ENCODE measurements at regions not wholly inside any gene's neighbourhood (a gene's known extent, or its start where the extent isn't known, plus 50 kb on each side); places are given as distances from the start of the nearest gene placed in this dataset.

DNA sequence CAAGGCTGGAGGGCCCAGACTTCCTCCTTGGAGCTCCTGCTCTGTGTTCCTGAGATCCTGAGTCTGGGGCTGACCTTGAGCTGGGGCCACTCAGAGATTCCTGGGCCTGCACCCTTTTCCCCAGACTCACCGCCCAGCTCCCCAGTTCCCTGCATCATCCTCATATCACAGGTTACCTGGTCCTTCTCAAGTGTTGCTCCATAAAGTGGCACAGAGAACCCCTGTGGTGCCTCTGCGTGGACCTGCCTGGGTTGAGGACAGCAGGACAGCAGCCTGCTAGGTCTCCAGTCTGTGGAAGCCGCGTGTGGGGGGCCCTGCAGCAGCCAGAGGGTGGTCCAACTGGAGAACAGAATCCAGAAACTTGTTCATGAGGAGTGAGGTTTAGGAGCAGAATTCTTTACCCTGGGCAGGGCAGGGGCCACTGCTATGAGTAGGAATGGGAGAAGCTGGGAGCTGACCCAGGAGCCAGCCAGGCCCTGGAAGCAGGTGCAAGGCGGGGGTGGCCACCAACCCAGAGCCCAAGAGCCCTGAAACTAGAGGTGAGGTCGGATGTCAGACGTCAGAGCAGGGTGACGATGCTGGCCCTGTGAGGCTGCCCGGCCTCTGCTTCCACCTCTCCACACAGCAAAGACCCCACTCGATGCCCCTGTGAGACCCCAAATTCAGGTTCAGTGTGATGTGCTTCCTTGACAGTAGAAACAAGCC, 299.4 kb downstream of the TCERG1L start:
- DNase-seq (ENCODE audit: low read depth): no peak

DNA sequence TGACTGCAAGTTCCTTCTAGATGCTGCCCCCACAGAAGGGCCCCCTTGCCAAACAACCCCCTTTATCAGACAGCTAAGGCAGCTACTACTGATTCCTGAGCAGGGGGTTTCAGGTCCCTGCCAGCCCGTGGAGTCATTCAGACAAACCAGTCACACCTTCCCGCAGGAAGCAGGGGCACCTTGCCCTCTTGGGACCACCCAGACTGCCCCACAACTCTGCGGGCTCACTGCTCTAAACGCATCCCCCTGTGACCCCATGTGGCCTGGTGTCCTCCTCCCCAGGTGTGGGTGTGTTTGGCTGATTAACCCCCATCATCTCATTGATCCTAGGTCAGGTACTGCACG, 298.9 kb downstream of the TCERG1L start:
- no peak for DNase-seq (ENCODE audit: low read depth)

- no peak for DNase-seq (ENCODE audit: low read depth)
Observed at GRCh38 chr10:131013281-131013912, 298.1 kb downstream of the TCERG1L start.

- DNase-seq (ENCODE audit: low read depth): no peak
Observed at GRCh38 chr10:131014271-131014670, 297.2 kb downstream of the TCERG1L start.

DNA sequence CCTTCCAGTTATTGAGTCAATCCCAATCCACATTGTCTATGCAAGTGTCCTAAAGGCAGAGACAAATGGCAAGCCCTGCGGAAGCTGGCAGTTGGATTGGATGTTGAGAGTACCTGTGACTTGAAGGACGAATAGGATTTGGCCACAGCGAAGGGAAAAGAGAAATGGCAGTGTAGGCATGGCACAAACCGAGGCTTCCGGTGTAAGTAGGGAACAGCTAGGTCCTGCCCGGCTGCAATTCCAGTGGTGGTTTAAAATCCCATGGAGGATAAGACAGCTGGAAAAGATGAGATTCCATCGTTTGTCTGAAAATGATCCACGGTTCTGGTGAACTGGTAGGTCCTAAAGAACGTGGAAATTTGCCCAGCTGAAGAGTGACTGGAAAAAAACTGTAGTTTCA, 296.2 kb downstream of the TCERG1L start:
- no peak for DNase-seq (ENCODE audit: low read depth)

- DNase-seq (ENCODE audit: low read depth): no peak
Observed at GRCh38 chr10:131016556-131016955, 295.0 kb downstream of the TCERG1L start.

DNA sequence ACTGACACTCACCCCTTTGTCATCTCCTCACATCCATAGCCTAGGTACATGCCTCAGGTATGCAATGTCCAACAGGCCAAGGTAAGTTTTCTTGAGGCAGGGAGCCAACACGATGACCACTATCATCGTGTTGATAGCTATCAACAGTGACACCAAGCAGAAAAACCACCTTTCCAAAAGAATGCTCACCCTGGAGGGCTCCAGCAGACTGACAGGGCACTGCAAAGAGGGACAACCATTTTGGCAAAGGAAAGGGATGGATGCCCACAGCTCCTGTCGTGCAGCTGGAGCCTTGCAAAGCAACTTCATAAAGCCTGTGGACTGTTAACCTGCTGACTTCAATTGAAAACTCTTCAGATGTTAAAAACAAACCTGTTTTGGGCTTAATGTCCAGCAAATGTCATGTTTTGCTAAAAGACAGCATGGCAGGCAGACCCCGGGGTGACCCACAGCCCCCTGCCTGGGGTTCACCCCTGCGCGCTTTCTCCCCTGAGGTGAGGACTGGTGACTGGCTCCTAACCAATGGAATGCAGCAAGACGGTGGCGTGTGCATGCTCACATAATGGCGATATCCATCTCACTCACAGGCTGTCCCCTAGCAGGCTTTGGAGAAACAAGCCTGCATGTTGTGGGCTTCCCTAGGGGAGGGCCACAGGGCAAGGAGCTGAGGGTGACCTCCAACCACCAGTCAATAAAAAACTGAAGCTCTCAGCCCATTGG, 293.8 kb downstream of the TCERG1L start:
- no peak for DNase-seq (ENCODE audit: low read depth)

DNA sequence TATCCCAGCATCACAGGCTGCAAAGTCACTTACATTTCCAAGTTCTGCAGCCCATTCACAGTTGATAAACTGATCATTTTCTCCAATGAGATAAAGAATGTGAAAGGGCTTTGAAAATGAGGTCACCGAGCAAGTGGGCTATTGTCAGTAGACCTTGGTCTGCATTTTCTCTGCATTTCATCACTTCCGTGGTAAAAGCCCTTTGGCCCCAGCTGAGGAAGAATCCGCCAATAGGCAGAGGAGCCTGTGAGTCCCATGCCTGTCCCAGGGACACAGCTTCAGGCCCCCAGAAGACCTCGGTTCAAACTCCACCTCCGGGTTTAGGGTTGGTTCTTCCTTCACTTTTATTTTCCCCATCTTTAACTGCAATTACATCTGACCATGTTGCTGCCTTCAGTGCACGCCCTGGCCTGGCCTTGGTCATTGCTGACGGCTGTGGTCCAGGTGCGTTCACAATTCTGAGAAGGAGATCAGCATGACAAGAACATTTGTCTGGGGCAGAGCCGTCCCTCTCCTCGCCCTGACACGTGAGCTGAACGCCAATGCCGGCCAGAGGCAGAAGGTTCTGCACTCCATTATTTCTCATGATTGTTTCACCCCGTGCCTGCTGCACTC, 292.5 kb downstream of the TCERG1L start:
- no peak for DNase-seq (ENCODE audit: low read depth)

DNA sequence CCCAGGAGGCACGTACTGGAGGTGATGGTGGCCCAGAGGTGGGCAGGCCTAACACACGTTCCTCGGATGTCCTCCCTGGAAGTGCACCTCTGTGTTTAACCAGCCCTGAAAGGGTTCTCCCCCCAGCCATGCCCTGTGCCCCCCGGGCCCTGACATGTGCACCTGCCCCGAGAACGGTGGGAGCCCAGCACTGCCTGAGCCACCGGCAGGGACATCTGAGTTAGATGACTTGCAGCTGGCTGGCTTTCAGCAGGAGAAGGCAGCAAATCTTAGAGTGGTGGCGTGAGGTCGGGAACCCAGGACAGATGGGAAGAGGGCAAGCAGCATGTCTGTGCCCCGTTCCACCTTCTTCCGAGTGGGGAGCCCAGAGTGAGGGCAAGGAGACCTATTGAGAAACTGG, 291.8 kb downstream of the TCERG1L start:
- DNase-seq (ENCODE audit: low read depth): no peak

DNA sequence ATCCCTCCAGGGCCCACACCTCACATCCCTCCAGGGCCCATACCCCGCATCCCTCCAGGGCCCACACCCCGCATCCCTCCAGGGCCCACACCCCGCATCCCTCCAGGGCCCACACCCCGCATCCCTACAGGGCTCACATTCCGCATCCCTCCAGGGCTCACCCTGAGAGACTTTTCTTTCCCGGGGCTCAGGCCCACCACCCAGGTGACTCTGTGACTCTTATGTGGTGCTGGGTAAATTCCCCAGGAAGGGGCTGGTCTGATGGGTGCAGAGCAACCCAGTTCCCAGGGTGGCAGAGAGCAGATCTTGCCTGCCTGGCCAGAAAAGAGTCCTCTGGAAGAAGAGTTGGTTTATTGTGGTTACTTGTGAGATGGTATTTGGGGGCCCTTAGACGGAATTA, 290.7 kb downstream of the TCERG1L start:
- DNase-seq (ENCODE audit: low read depth): no peak

DNA sequence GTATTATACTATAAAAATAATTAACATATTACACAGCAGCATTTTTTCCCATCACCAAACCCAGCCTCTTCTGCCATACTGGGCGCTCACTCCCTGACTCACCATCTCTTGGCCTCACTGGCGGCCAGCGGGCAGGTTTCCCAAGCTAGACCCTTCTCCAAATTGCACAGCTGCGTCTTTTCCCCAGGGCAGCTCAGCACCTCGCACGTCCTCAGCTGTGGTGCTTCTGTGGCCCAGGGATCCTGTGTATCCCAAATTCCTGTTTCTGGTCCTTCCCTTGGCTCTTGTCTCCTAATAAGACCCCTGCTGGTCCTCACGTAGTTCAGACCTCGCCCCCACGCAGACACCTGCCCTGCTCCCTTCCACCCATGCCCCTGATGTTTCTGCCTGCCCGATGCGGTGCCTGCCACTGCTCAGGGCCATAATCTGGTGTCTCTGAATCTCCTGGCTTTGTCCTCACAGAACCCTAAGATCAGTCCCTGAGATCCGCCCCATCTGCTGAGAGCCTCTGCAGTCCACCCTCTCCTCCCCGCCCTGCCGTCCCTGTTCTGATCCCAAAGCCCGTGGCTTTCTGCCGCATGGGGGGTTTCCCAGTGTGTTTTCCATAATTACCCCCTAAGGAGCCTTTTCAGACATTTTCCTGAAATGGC, 290.1 kb downstream of the TCERG1L start:
- DNase-seq (ENCODE audit: low read depth): no peak

- DNase-seq (ENCODE audit: low read depth): no peak
Observed at GRCh38 chr10:131021969-131022368, 289.6 kb downstream of the TCERG1L start.

GRCh38 chr10:131022369-131022768, 289.2 kb downstream of the TCERG1L start:
- DNase-seq (ENCODE audit: low read depth): no peak

- no peak for DNase-seq (ENCODE audit: low read depth)
Observed at GRCh38 chr10:131022981-131023380, 288.5 kb downstream of the TCERG1L start.

DNA sequence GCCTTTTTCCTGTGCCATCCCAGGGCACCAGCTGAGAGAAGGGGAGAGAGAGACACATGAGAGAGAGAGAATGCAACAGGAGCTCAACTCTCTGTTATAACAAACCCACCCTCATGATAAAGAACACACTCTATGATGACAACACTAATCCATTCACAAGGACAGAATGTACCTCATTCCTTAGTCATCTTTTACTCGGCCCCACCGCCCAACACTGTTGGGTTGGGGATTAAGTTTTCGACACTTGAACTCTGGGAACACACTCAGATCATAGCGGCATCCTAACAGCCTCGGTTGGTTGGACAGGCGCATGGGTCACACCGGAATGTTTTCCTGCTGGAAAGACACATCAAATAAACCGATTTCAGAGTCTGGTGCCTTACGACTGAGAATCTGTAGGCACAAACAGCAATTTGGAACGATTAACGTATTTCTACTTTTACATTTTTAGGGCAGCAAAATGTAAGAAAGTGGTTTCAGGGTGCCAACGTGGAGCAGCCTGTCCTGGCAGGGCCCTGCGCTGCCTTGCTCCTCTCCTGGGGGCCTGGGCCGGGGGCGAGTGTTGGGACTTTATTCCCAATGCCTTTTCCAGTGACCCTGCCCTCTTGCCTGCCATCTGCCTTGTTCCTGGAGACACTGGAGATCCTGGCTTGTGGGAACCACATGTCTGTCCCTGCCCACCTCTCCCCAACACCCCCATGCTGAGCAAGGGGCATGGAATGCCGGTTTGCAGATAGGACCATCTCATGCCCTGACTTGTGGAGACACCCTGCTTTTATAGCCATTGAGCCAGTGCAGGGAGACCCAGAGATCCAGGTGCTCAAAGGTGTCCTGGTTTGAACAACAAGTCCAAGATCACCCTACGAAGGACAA, 287.0 kb downstream of the TCERG1L start:
- DNase-seq (ENCODE audit: low read depth): no peak

DNA sequence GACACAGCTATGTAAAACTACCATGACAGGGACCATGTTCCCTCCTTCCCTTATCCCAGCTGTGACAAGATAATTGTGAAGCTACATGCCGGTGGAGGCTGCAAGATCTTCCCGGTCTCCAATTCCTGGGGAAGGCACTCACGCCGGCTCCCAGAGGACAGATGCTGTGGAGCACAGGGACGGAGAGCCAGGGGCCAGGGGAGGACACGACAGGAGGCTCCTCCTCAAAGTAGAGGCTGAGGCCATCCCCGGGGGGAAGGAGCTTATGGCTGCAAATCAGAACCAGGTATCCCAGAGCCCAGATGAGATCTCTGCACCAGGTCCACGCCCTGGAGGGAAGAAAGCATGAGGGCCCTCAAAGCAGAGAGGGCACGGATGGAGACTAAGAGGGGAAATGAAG, 286.2 kb downstream of the TCERG1L start:
- DNase-seq (ENCODE audit: low read depth): no peak

GRCh38 chr10:131027256-131027655, 284.3 kb downstream of the TCERG1L start:
- no peak for DNase-seq (ENCODE audit: low read depth)

- peak; percentile 46 for DNase-seq (ENCODE audit: low read depth)
Observed at GRCh38 chr10:131031346-131031745, 280.2 kb downstream of the TCERG1L start.

DNA sequence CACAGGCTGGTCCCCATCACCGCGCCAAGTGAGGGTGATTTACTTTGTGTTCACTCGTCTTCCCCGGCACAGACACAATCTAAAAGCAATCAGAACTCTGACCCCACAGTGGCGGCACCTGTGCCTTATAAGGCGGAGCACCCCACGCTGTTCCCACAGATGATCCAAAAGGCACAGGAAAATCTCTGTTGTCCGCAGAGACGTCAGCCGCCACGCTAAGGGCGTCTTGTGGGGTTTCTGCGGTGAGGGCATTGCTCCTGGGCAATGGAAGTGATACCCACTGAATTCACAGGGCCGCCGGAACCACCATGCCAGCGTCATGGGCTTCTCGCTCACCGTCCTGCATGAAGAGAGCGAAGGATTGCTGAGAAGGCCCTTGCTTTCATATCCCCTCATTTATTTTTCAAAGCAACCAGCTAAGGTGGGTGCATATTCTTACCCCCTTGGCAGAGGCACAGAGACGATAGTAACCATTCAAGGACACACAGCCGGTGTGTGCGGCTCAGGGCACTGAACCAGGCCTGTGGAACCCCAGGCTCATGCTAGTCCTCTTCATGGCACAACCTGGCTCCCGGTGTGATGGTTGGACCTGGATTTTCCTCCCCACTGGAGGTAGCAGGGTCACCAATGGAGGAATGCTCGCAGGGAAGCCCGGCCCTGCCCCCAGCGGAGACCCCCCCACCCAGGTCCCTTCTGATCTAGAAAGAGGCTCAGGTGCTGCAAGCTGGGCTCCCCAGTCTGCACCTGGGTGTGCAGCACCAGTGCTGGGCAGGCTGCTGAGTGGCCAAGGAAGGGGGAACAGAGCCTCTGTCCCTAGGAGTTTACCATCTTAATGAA, 279.0 kb downstream of the TCERG1L start:
- DNase-seq (ENCODE audit: low read depth): no peak

All from HT1080 (cell line).